Tibial nerve (tissue), 4 donors: ENCODE measurements at regions not wholly inside any gene's neighbourhood (a gene's known extent, or its start where the extent isn't known, plus 50 kb on each side); places are given as distances from the start of the nearest gene placed in this dataset.

Experiments used
- EP300 ChIP-seq, 2 donors: sonication (generic); formaldehyde crosslinking; IDR thresholded peaks; one replicate each; pipeline ENCODE4 v1.6.1; 2017; ENCODE audit warnings: antibody characterized with exemption in 2 of 2, mild to moderate bottlenecking in 1 of 2
- TF ChIP-seq, protein P1 (sequence below), 5 experiments: fragments of 200-600 bp in 3 of 5; fragments of 450-650 bp in 2 of 5; sonication (generic) in 3 of 5; IDR thresholded peaks; one replicate each; pipeline ENCODE4 v1.5.1; 2016 to 2019; ENCODE audit warnings: antibody characterized with exemption in 5 of 5, mild to moderate bottlenecking in 3 of 5, moderate library complexity in 2 of 5

GRCh38 chr4:127313767-127314166 lies 319.0 kb upstream of the INTU start:
- TF ChIP-seq, protein P1, sequence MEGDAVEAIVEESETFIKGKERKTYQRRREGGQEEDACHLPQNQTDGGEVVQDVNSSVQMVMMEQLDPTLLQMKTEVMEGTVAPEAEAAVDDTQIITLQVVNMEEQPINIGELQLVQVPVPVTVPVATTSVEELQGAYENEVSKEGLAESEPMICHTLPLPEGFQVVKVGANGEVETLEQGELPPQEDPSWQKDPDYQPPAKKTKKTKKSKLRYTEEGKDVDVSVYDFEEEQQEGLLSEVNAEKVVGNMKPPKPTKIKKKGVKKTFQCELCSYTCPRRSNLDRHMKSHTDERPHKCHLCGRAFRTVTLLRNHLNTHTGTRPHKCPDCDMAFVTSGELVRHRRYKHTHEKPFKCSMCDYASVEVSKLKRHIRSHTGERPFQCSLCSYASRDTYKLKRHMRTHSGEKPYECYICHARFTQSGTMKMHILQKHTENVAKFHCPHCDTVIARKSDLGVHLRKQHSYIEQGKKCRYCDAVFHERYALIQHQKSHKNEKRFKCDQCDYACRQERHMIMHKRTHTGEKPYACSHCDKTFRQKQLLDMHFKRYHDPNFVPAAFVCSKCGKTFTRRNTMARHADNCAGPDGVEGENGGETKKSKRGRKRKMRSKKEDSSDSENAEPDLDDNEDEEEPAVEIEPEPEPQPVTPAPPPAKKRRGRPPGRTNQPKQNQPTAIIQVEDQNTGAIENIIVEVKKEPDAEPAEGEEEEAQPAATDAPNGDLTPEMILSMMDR (IDR thresholded peaks at IDR 0.05): no peak
- no peak for TF ChIP-seq EP300 (IDR thresholded peaks at IDR 0.05)
